DMS53 treated with DMSO at 0.1 percent for 48 hours (cell line): ENCODE measurements at regions not wholly inside any gene's neighbourhood (a gene's known extent, or its start where the extent isn't known, plus 50 kb on each side); places are given as distances from the start of the nearest gene placed in this dataset.

Experiments used
- DNase-seq: peaks from one replicate; lab custom pipeline; 2025; ENCODE audit not compliant: unreplicated experiment; lab: John Stamatoyannopoulos, UW

DNA sequence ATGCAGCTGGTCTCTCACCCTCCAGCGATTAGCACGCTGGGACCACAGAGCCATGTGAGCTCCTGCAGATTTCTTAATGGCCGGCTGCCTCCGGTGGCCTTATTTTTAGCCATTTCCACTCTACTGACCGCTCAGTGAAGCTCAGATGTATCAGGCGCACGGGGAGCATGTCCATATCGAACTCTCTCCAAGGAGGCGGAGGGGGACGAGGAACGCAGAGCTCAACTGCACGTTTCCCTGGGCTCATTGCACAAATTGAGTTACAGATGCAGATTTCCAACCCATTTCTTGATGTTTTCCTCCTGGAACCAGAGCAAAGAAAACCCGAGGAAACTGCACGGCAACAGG lies 207.1 kb downstream of the CTTN start:
- no peak for DNase-seq

- DNase-seq, result no peak
These were observed 207.5 kb downstream of the CTTN start for GRCh38 chr11:70605846-70606245.

DNA sequence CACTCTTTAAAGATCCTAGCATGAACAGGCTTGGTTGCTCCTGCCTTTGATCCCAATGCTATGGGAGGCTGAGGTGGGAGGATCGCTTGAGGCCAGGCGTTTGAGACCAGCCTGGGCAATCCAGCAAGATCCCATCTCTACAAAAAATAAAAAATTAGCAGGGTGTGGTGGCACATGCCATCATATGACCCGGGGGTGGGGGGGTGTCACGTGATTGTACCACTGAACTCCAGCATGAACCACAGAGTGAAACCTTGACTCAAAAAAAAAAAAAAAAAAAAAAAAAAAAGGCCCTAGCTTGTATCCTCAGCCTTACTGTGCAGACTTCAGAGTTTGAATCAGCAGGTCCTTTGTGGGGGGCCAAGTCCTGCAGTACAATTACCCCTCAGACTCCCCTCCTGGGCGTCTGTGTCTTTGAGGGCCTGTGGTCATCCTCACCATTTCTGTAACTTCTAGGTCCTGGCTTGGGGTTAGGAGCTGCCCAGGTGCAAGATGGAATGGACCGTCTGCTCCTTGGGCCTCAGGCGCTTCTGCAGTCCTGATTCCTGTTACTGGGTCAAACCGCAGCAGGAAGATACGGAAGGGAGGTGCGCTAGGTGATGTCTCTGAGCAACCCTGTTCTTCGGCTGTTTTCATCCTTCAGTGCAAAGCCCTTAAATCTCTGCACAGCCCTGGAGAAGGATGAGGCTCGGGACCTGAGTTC lies 208.1 kb downstream of the CTTN start:
- no peak for DNase-seq

GRCh38 chr11:70606951-70607330 lies 208.6 kb downstream of the CTTN start:
- no peak for DNase-seq

DNA sequence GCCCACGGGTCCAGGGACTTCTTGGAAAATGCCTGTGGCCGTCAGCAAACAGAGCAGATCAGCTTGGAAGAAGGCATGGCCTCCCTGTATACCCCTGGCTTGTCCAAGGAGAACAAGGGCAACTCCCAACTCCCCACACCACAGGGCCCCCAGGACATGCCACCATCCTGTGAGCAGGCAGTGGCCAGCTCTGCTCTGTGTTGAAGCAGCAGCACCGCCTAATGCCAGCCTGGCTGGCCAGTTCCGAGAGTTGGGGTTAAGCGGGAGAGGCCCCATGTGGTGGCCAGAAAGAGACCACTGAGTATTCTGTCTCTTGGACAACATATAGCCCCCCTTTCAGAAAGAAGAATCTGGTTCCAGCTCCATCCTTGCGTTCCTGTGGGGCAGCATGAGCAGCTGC lies 209.2 kb downstream of the CTTN start:
- DNase-seq, result no peak

- DNase-seq, result no peak
These were observed 210.5 kb downstream of the CTTN start for GRCh38 chr11:70608568-70609470.

- DNase-seq, result no peak
These were observed 212.5 kb downstream of the CTTN start for GRCh38 chr11:70610566-70611565.

DNA sequence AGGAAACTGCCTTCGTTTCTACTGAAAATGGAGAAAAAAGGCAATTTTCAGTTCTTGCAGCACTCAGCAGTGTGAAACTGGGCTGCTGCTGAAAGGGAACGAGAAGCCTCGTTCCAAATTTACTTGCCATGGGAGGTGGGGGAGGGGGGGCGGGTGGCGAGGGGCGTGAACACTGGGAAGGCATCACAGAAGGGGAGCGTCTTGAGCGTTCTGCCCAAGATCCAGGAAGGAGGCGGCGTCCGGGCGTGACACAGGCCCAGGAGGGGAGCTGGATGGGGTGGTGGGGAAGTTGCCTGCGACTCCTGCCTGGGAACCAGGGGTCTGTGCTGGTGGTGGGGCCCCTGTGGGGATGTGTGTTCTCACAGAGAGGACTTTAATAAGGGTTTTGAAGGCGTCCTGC lies 213.5 kb downstream of the CTTN start:
- no peak for DNase-seq

DNA sequence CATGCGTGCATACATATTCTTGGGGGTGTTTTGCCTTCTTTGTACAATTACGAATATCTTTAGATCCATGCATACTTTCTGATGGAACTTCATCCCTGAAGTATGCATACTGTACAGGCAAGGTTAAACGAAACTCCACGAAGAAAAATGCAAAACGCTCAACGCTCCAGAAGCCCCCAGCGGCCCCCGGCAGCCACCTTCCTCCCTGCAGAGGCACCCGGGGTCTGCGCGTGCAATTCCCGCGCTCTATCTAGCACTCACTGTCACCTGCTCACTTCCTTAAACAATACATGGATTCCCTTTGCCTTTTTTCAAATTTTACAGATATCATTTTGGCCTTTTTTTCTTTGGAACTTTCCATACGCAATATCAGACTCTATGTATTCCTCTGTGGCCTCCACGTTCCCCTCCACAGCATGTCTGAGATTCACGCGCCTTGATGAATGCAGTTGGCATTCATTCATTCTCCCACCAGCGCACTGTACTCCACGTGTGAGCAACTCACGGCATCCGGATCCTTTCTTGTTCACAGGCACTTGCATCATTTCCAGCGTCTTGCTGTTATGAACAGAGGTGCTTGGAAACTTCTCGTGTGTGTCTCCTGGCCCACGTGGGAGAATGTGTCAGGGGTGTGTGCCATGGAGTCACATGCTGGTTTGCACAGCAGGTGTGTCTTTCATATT lies 214.3 kb downstream of the CTTN start:
- DNase-seq, result no peak

DNA sequence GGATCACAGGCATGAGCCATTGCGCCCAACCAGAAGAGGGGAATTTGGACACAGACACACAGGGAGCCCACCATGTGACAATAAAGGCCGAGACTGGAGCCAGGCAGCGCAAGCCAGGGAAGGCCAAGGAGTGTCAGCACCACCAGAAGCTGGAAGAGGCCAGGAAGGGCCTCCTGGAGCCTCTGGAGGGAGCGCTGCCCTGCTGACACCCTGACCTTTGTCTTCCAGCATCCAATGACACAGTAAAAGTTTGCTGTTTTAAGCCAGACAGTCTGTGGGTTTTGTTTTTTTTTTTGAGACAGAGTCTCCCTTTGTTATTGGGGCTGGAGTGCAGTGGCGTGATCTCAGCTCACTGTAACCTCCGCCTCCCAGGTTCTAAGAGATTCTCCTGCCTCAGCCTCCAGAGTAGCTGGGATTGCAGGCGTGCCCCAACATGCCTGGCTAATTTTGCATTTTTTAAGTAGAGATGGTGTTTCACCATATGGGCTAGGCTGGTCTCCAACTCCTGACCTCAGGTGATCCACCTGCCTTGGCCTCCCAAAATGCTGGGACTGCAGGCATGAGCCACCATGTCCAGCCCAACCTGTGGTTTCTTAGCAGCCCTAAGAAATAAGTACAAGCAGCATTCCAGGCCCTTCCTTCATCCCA lies 215.8 kb downstream of the CTTN start:
- DNase-seq, result no peak

DNA sequence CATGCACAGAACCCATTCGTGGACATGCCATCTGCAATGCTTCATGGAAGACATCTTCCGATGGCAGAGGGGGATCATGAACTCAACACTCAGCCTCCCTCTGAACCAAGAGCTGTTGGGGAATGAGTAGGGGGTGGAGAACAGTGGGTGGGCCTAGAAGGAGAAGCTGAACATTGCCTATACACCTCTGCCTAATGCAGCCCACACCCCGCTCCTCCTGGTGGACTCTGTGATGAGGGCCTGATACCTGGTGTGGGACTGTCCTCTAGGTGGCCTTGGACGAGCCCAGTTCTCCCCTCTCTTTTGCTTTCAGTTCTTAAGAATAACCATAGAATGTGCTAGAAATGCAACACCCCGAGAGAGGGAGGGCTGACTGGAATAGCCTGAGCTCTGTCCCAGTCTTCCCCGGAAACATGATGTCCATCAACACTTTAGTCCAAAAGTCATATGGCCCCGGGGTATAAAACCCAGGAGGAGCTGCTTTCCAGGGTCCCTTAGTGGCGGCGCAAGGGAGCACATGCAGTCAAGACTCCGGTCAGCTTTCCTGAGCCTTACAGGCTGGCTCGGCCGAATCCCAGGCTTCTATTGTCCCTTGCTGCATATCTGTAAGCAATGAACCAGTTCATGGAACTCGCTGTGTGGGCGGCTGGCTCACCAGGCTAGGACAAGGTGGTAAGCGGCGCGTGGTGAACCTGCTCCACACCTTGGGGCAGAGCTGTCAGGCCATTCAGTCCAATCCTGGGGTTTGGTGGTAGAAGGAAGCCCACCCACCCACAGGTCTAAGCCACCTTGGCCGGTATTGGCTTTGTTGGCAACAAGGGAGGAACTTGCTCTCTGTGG lies 216.9 kb downstream of the CTTN start:
- no peak for DNase-seq

DNA sequence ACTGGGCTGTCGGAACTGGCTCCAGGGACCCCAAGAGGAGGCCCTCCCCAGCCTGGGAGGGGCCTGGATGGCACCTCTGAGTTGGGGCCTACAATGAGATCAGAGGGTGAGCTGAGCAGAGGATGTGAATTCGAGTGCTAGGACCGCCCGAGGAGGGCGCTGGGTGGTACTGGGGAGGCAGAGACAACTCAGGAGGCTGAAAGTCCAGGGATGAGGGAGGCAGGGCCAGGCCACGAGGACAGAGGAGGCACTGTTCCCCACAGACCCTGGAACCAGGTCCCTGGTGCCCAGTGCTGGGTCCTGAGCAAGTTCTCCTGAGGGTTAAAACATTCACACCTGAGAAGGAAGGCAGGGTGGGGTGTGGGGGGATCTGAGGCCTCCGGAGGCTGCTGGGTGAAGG lies 218.0 kb downstream of the CTTN start:
- no peak for DNase-seq

DNA sequence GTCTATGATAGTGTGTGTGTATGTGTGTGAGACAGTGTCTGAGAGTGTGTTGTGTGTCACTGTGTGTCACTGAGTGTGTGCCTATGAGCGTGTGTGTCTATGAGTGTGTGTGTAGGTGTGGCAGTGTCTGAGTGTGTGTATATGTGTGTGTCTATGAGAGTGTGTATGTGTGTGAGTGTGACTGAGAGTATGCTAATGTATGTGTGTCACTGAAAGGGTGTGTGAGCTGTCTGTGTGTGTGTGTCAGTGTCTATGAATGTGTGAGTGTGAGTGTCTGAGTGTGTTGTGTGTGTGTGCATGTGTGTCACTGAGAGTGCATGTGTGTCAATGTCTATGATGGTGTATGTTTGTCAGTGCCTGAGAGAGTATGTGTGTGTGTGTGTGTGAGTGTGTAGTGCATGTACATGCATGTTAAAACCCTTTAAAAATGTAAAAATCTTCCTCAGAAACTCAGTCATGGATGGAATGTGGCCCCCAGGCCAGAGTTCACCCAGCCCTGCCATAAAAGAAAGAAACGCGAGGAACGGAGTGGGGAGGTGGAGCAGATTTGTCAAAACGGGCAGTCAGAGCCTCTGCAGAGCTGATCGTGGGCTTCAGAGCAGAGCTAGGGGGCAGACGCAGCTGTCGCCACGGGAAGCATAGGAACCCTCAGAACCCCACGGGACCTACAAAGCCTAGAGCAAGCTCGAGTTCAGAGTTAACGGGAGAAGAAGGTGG lies 218.8 kb downstream of the CTTN start:
- no peak for DNase-seq

- DNase-seq, result no peak
These were observed 220.2 kb downstream of the CTTN start for GRCh38 chr11:70618431-70619101.

GRCh38 chr11:70619591-70619990 lies 221.3 kb downstream of the CTTN start:
- DNase-seq, result no peak

- no peak for DNase-seq
These were observed 222.3 kb downstream of the CTTN start for GRCh38 chr11:70620510-70621184.

GRCh38 chr11:70621241-70621640 lies 222.9 kb downstream of the CTTN start:
- DNase-seq, result no peak

DNA sequence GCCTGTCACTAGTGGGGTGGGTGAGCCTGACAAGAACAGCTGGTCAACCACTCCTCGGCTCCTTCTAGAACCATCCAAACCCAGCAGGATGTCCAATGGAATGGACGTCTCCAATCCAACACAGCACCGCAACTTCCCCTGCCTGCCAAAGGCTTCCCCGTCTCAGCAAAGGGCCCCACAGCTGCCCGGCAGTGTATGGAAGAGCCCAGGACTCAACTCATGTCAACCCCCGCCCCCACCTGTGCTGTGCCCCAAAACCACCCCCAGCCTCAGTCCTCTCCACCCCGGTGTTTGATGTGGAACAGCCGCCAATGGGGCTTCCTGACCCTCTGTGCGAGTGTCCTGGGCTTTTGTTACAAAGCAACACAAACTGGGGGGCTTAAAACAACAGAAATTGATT lies 223.8 kb downstream of the CTTN start:
- no peak for DNase-seq
